GM18868 (cell line): ENCODE measurements at regions not wholly inside any gene's neighbourhood (a gene's known extent, or its start where the extent isn't known, plus 50 kb on each side); places are given as distances from the start of the nearest gene placed in this dataset.

Experiments
- ATAC-seq: cut with Tn5 transposase; IDR thresholded peaks from one replicate; pipeline ENCODE4 v1.9.1; 2021; ENCODE audit warnings: mild to moderate bottlenecking, moderate library complexity; ENCODE audit not compliant: unreplicated experiment

DNA sequence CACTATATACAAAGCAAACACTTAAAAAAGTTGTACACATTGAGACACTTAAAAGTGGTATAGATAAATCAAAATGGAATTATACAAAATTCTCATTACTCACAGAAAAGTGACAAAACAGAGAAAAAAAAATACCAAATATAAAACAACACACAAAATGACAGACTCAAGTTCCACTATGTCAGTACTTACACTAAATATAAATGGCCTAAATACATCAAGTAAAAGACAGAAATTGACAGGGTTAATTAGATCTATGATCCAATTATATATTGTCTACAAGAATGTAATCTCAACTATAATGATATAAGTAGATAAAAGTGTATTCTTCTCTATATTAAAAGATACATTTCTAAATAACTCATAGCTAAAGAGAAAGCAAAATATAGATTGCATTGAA lies 401.6 kb upstream of the PFKP start:
- ATAC-seq, result no peak

- no peak for ATAC-seq
These were observed 407.1 kb upstream of the PFKP start for GRCh38 chr10:2660276-2660675.

DNA sequence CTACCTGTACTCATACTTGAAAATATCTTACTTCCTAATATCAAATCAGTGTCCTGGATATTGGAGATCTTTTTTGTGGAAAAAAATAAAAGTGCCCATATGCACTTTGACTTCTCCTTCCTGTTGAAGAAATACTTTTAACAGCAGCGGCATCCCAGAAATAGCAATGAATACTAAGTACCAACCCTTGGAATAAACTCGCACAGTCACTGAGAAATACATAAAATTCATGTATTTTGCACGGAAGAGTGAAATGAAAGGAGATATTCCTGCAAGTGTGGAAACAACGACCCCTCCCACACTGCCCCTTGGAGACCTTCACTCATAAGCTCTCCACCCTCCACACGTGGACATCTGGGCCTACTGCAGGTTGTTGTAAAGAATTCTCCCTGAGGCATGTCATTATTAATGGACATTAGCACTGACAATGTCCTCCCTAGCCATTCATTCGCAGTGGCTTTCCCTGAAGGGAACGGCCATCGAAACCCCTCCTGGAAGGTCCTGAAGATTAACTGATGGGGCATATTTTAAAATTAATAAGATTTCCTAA lies 407.6 kb upstream of the PFKP start:
- no peak for ATAC-seq

DNA sequence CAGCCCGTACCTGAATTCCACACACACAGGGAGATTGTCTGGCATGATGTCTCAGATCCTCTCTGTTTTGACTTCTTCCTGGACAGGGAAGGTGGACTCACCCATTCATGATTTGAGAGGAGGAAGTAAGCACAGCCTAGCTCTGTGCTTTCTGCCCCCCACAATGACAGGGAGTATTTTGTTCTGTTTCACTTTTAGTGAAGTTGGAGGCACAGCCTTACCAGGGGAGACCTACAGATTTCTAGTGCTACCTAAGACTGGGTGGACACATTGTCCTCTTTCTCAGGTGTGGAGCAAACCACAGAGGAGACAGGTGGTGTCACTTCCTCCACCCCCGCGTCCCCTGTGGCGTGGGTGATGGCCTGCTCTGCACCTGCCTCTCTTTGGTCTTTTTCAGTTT lies 408.6 kb upstream of the PFKP start:
- ATAC-seq, result no peak

DNA sequence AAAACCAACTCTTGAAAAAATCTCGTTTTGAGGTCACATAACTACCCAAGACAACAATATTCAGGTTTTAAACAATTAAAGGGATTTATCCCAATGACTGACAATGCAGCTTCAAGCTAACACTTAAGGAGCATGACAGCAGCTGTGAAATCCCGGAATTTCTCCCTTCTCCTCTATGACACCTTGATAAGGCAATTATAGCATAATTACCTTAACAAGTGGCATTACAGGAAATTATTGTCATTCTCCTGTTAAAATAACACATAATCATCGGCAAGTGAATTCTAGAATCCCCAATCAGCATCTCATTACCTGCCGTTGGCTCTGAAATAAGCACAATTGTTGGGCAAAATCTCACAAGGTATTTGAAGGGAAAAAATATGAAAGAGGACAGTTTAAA lies 417.0 kb upstream of the PFKP start:
- no peak for ATAC-seq

DNA sequence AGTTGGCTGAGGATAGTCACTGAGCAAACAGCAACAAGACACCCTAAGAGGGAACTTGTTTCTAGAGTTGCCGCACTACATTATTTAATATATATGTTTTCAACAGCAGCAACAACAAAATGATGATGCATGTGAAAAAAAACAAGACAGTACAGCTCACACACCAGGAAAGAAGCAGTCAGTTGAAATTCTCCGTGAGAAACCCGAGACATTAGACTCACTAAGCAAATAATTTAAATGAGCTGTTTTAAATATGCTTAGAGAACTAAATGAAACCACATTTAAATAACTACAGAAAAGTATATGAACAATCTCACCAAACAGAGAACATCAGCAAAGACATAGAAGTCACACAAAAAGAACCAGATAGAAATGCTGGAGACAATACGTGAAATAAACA lies 426.3 kb upstream of the PFKP start:
- ATAC-seq, result no peak

GRCh38 chr10:2633630-2634029 lies 433.7 kb upstream of the PFKP start:
- ATAC-seq, result no peak

DNA sequence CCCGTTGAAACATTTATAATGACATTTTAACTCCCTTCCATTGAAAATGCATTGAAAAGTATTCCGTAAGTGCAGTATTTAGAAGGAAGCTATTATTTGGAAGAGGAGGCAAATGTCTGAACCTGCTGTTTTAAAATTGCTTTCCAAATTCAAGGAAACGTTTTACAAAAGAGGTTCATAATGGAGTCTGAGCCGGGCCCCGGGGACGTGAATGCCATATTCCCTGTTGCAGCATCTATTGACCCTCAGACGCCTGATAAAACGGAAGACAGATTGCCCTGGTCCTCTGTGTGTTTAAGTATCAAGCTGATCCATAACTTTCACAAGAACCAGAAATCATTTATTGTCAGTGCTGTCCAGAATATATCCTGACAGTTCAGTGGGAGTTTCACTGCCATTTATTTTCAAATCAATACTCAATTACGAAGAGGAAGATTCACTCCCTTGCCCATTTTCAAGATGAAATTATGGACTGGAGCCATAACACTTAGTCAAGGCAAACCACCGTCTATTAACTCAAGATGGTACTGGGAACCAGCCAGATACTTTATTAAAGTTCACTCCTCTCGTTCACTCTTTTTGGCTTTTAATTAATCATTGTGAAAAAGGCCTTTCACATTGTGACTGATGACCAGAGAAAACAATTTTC lies 435.7 kb upstream of the PFKP start:
- ATAC-seq, result no peak

- no peak for ATAC-seq
These were observed 438.6 kb upstream of the PFKP start for GRCh38 chr10:2628705-2629104.

DNA sequence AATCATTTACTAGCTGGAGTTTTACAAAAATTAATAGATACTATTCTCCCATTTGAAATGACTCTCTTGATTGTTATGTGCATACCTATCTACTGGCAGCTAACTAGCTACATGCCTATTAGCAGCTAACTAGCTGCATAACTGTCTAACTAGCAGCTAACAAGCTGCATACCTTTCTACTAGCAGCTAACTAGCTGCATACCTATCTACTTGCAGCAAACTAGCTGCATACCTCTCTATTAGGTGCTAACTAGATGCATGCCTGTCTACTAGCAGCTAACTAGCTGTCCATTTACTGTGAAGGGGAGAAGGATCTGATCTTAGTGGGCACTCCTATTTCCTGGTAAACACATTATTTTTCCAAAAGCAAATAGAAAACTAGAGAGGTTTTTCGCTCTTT lies 439.4 kb upstream of the PFKP start:
- ATAC-seq, result no peak

DNA sequence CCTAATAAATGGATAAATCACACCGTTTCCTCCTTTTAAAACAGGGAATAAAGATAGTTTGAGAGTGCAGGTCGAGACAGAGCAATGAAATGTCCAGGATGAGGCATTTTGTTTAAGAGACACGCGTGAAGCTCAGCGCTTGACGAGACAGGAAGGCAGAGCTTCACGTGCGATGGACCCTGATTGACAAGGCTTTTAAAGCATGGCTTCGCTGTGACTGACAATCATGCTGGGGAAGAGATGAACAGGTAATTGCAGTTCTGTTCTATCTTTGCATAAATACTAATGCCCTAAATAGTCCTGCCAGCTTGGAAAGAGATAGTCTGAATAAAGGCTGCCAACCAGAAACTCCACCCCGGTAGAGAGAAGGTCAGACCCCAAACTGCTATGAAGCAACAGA lies 442.3 kb upstream of the PFKP start:
- no peak for ATAC-seq

DNA sequence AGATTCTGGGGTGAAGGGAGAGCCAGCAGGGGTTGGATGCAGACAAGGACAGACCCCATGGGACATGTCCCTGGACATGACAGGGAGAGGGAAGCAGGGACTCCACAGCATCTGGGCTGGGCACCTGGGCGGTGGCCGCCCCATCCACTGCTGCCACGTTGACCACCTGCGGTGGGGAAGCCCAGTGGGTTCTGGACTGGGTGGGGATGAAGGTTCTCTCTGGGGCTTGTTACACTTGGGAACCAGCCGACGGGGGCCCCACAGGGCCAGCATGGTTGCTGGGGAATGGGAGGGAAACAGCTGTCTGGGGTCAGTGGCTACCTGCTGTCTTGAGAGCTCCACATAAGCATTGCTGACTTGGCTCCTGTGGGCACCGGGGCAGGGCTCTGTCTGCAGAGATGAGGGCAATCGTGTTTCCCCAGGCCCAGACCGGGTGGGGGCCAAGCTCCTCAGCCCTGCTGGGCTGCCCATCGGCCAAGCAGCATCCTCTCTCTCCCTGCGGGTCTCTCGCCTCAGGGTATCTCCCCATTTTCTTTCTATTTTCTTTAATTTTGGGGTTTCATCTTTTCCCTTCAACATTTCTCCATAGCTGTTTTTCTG lies 443.6 kb upstream of the PFKP start:
- no peak for ATAC-seq

GRCh38 chr10:2620827-2621521 lies 446.4 kb upstream of the PFKP start:
- ATAC-seq, result no peak

- no peak for ATAC-seq
These were observed 447.4 kb upstream of the PFKP start for GRCh38 chr10:2619916-2620315.

DNA sequence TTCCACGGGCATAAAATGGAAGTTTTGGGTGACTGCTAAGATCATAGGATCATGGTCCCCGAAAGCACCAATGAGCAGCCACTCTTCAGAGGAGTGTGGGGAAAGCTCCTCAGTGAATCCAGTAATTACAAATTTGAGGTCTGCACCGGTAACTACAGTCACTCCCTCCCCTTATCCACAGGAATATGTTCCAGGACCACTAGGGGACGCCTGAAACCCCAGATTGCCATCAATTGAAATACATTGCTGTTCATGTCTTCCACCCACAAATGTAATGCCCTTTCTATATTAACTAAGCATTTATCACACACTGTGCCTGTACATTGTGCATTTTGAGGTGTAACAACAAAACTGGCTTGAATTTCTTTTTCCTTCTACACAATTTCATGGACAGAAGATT lies 447.9 kb upstream of the PFKP start:
- ATAC-seq, result no peak

- no peak for ATAC-seq
These were observed 448.7 kb upstream of the PFKP start for GRCh38 chr10:2618690-2619089.

GRCh38 chr10:2616215-2616614 lies 451.1 kb upstream of the PFKP start:
- no peak for ATAC-seq

DNA sequence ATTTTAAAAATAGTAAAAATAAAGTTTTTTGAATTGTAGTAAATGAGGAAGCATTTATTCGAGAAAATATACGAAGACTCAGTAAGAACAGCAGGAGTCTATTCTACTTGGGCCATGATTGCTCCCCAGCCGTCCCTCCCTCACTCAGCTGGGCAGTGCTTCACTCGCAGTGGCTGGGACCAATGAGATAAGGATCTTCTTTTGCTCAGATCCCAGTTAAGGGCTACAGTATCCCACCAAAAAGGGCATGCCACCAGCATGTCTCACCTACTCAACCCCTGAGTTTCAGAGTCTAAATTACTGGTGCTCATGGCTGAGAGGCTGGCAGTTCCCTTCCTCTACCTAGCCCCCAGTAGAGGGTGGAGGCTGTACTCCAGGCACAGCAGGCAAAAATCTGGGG lies 455.7 kb upstream of the PFKP start:
- no peak for ATAC-seq

GRCh38 chr10:2610946-2611345 lies 456.4 kb upstream of the PFKP start:
- no peak for ATAC-seq

GRCh38 chr10:2604891-2605290 lies 462.5 kb upstream of the PFKP start:
- no peak for ATAC-seq

GRCh38 chr10:2599571-2599970 lies 467.8 kb upstream of the PFKP start:
- no peak for ATAC-seq
